ENCODE measurements at regions not wholly inside any gene's neighbourhood (a gene's known extent, or its start where the extent isn't known, plus 50 kb on each side); places are given as distances from the start of the nearest gene placed in this dataset.
"Not testable (repeated sequence)": the region's sequence is repeated elsewhere in the genome, so short reads cannot be mapped to it uniquely, and the experiment has no call there.

- H3K27me3 Mint-ChIP-seq: no peaks in the 10 kb centered on the region
- TF ChIP-seq, protein P1, sequence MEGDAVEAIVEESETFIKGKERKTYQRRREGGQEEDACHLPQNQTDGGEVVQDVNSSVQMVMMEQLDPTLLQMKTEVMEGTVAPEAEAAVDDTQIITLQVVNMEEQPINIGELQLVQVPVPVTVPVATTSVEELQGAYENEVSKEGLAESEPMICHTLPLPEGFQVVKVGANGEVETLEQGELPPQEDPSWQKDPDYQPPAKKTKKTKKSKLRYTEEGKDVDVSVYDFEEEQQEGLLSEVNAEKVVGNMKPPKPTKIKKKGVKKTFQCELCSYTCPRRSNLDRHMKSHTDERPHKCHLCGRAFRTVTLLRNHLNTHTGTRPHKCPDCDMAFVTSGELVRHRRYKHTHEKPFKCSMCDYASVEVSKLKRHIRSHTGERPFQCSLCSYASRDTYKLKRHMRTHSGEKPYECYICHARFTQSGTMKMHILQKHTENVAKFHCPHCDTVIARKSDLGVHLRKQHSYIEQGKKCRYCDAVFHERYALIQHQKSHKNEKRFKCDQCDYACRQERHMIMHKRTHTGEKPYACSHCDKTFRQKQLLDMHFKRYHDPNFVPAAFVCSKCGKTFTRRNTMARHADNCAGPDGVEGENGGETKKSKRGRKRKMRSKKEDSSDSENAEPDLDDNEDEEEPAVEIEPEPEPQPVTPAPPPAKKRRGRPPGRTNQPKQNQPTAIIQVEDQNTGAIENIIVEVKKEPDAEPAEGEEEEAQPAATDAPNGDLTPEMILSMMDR (conservative IDR thresholded peaks at IDR 0.05): no peak
- H3K9me3 Mint-ChIP-seq: no peaks in the 10 kb centered on the region
- no peak for DNase-seq (ENCODE audit: extremely low spot score, unreplicated experiment)
- H3K4me1 Mint-ChIP-seq (ENCODE audit: unreplicated experiment): peaks cover 55% of the 10 kb centered on the region
- H3K27ac Mint-ChIP-seq: no peak overlapping the region
- no peaks in the 10 kb centered on the region for H3K36me3 Mint-ChIP-seq
- H3K4me3 Mint-ChIP-seq: no peak overlapping the region
Measured at GRCh38 chr15:66633938-66634250, 68.1 kb upstream of the LCTL start.

DNA sequence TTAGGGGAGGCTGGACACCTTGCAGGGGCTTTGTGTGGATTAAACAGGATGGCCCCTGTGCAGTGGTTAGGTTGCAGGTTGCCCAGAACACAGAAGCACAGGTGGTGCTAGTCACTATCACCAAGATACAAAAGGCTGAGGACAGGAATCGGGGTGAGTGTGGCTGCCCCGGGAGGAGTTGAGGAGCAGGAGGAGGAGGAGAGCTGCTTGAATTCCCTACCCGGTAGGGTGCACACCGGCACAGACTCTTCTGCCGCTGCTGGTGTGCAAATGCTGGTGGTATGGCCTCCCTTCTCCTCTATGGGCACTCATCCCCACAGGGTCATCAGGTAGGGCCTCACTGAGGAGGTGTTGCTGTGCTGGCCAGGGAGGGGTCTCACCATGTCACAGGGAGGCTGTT, 67.5 kb upstream of the SMAD6 start:
- no peak overlapping the region for H3K27ac Mint-ChIP-seq
- no peak overlapping the region for H3K4me3 Mint-ChIP-seq
- H3K36me3 Mint-ChIP-seq: no peaks in the 10 kb centered on the region
- peaks cover 52% of the 10 kb centered on the region for H3K4me1 Mint-ChIP-seq (ENCODE audit: unreplicated experiment)
- no peaks in the 10 kb centered on the region for H3K9me3 Mint-ChIP-seq
- H3K27me3 Mint-ChIP-seq: no peaks in the 10 kb centered on the region
- DNase-seq (ENCODE audit: extremely low spot score, unreplicated experiment): no peak
- TF ChIP-seq, protein P1 (conservative IDR thresholded peaks at IDR 0.05): no peak

GRCh38 chr15:66635006-66635405, 67.0 kb upstream of the SMAD6 start:
- Mint-ChIP-seq H3K4me3 (no peak overlapping the region), H3K9me3 (no peaks in the 10 kb centered on the region), H3K27me3 (no peaks in the 10 kb centered on the region), H3K4me1 (ENCODE audit: unreplicated experiment) (peaks cover 50% of the 10 kb centered on the region), H3K36me3 (no peaks in the 10 kb centered on the region), H3K27ac (peak overlapping the region; percentile 32)
- DNase-seq (ENCODE audit: extremely low spot score, unreplicated experiment): no peak
- TF ChIP-seq, protein P1 (conservative IDR thresholded peaks at IDR 0.05): no peak

DNA sequence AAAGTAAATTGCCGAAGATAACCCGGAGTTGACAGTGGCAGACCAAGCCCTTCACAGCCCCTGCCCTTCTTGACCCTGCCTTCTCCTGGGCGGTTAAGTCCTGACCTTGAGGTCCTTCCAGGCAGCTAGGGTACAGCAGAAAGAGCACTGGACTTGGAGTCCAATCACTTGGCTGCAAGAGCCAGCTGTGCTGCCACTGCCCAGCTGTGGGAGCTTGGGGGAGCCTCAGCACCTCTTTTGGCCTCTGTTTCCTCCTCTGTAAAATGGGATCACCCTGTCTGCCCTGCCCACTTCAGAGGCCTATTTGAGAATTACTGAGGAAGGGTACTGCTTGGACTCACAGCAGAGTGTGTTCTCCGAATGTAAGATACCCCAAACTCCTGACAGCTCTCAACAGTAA, 66.2 kb upstream of the SMAD6 start:
- no peaks in the 10 kb centered on the region for H3K27me3 Mint-ChIP-seq
- TF ChIP-seq, protein P1 (conservative IDR thresholded peaks at IDR 0.05): no peak

DNA sequence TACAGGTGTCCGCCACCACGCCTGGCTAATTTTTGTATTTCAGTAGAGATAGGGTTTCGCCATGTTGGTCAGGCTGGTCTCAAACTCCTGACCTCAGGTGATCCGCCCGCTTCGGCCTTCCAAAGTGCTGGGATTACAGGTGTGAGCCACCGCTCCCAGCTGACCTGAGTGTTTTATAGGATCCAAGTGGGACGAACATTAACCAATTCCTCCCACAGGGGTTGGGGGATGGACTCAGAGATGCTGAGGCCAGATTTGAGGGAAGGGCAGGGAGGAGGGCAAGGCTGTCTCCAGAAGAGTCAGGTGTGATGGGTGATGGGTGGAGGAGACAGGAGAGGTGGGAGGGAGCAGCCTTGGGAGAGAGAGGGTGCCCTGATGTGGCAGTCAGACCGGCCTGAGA, 65.0 kb upstream of the SMAD6 start:
- not testable (repeated sequence) for H3K27me3 Mint-ChIP-seq; H3K36me3 Mint-ChIP-seq; H3K27ac Mint-ChIP-seq; H3K4me3 Mint-ChIP-seq; DNase-seq (ENCODE audit: extremely low spot score, unreplicated experiment); H3K9me3 Mint-ChIP-seq
- peaks cover 40% of the 10 kb centered on the region for H3K4me1 Mint-ChIP-seq (ENCODE audit: unreplicated experiment)

More for the DNA sequence above, 66.2 kb upstream of the SMAD6 start:
- DNase-seq (ENCODE audit: extremely low spot score, unreplicated experiment): no peak
- Mint-ChIP-seq H3K4me1 (ENCODE audit: unreplicated experiment) (peaks cover 42% of the 10 kb centered on the region), H3K4me3 (no peak overlapping the region), H3K36me3 (no peaks in the 10 kb centered on the region), H3K27ac (no peak overlapping the region), H3K9me3 (no peaks in the 10 kb centered on the region)

GRCh38 chr15:66638377-66638776, 63.7 kb upstream of the SMAD6 start:
- Mint-ChIP-seq H3K9me3 (no peaks in the 10 kb centered on the region), H3K4me3 (no peak overlapping the region), H3K27ac (no peak overlapping the region), H3K27me3 (no peaks in the 10 kb centered on the region), H3K4me1 (ENCODE audit: unreplicated experiment) (peaks cover 26% of the 10 kb centered on the region), H3K36me3 (no peaks in the 10 kb centered on the region)
- TF ChIP-seq, protein P1 (conservative IDR thresholded peaks at IDR 0.05): no peak
- DNase-seq (ENCODE audit: extremely low spot score, unreplicated experiment): no peak

Measured in type B pancreatic cell (in vitro differentiated cells).